ENCODE measurements at regions not wholly inside any gene's neighbourhood (a gene's known extent, or its start where the extent isn't known, plus 50 kb on each side); places are given as distances from the start of the nearest gene placed in this dataset.

DNA sequence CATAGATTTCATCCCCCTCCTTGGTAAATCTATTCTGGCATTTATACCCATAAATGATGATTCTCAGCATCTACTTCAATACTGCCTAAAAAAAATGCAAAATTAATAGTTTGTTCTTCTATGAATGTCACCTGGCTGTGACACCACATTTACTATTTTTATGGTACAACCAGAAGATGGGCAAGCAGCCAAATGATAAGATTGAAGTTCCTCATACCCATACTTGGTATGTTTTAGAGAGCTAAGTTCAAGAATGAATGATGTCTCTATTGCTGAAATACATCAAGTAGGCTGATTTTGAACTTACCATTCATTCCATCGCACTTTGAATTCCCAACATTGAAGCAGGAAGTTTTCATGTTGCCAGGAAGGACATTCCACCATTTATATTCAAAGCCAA, 134.2 kb downstream of the ELAPOR2 start:
- Histone ChIP-seq H3K23ac (ENCODE audit: insufficient read length, low read depth, low read length) (no peak overlapping the region), H3K23me2 (ENCODE audit: insufficient read length, low read depth, low read length, poor library complexity, severe bottlenecking) (no peaks in the 10 kb centered on the region), H2AK5ac (ENCODE audit: insufficient read length, low read length) (no peak overlapping the region), H3K18ac (ENCODE audit: insufficient read length, low read depth, low read length) (no peak overlapping the region), H3K79me2 (ENCODE audit: insufficient read depth, low read length) (no peaks in the 10 kb centered on the region), H3K79me1 (ENCODE audit: insufficient read depth, low read depth, low read length, poor library complexity, severe bottlenecking) (no peaks in the 10 kb centered on the region), H3K27ac (ENCODE audit: insufficient read length, low read depth, low read length) (no peak overlapping the region), H3K4ac (ENCODE audit: low read depth, low read length) (no peak overlapping the region), H2BK20ac (ENCODE audit: low read depth, low read length, poor library complexity, severe bottlenecking) (no peak overlapping the region), H3K4me1 (ENCODE audit: insufficient read depth, low read length) (no peaks in the 10 kb centered on the region), H2BK12ac (ENCODE audit: insufficient read length, low read depth, low read length) (no peak overlapping the region), H2BK5ac (ENCODE audit: insufficient read length, low read length) (no peak overlapping the region), H2BK15ac (ENCODE audit: low read depth, low read length) (no peak overlapping the region), H4K8ac (replicated peaks; ENCODE audit: insufficient read length, low read depth, low read length) (no peak overlapping the region), H4K20me1 (ENCODE audit: control insufficient read depth, insufficient read depth, insufficient read length) (peaks cover 4% of the 10 kb centered on the region), H3K56ac (ENCODE audit: insufficient read length, low read depth, low read length) (no peak overlapping the region), H2AFZ (ENCODE audit: low read length) (no peak overlapping the region), H3K9ac (ENCODE audit: extremely low read depth, insufficient read length, low read length) (no peak overlapping the region), H4K91ac (ENCODE audit: insufficient read length, low read depth, low read length) (no peak overlapping the region), H3K4me2 (ENCODE audit: insufficient read depth, insufficient read length, low read length) (no peak overlapping the region), H4K5ac (ENCODE audit: insufficient read length, low read depth, low read length) (no peak overlapping the region), H3K14ac (ENCODE audit: insufficient read depth, low read length) (no peak overlapping the region), H2BK120ac (ENCODE audit: low read depth, low read length, poor library complexity, severe bottlenecking) (no peak overlapping the region), H3K27me3 (ENCODE audit: insufficient read depth, low read length) (no peaks in the 10 kb centered on the region), H3K9me3 (ENCODE audit: control insufficient read depth, low read depth, low read length) (no peaks in the 10 kb centered on the region), H3T11ph (ENCODE audit: low read length) (no peak overlapping the region)
- H3K27me3 Mint-ChIP-seq (ENCODE audit: low read depth), result peaks cover 2% of the 10 kb centered on the region
- TF ChIP-seq, protein P1, sequence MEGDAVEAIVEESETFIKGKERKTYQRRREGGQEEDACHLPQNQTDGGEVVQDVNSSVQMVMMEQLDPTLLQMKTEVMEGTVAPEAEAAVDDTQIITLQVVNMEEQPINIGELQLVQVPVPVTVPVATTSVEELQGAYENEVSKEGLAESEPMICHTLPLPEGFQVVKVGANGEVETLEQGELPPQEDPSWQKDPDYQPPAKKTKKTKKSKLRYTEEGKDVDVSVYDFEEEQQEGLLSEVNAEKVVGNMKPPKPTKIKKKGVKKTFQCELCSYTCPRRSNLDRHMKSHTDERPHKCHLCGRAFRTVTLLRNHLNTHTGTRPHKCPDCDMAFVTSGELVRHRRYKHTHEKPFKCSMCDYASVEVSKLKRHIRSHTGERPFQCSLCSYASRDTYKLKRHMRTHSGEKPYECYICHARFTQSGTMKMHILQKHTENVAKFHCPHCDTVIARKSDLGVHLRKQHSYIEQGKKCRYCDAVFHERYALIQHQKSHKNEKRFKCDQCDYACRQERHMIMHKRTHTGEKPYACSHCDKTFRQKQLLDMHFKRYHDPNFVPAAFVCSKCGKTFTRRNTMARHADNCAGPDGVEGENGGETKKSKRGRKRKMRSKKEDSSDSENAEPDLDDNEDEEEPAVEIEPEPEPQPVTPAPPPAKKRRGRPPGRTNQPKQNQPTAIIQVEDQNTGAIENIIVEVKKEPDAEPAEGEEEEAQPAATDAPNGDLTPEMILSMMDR (conservative IDR thresholded peaks at IDR 0.05), result no peak
- peaks cover 4 to 19% (median 10%) of the 10 kb centered on the region in 3 experiments; a peak in 5 of 7 replicates for H3K36me3 Mint-ChIP-seq (ENCODE audit: insufficient read depth in 1 of 3, low read depth in 3 of 3)
- no CpG with 5 or more reads among the region's 1 CpG for WGBS (ENCODE audit: extremely low coverage, insufficient read length, low lambda C conversion rate)
- no peaks in the 10 kb centered on the region for H3K9me3 Mint-ChIP-seq
- no peak overlapping the region for H3K4me3 Mint-ChIP-seq
- no peaks in the 10 kb centered on the region for H3K4me1 Mint-ChIP-seq
- no peak for DNase-seq
- H3K27ac Mint-ChIP-seq, result no peak overlapping the region

All from H9 (cell line).